H4 (cell line): ENCODE measurements at regions not wholly inside any gene's neighbourhood (a gene's known extent, or its start where the extent isn't known, plus 50 kb on each side); places are given as distances from the start of the nearest gene placed in this dataset.

Source experiments
- DNase-seq: peaks from one replicate; pipeline ENCODE4 v3.0.0-alpha.2; 2015; ENCODE audit warnings: low spot score

DNA sequence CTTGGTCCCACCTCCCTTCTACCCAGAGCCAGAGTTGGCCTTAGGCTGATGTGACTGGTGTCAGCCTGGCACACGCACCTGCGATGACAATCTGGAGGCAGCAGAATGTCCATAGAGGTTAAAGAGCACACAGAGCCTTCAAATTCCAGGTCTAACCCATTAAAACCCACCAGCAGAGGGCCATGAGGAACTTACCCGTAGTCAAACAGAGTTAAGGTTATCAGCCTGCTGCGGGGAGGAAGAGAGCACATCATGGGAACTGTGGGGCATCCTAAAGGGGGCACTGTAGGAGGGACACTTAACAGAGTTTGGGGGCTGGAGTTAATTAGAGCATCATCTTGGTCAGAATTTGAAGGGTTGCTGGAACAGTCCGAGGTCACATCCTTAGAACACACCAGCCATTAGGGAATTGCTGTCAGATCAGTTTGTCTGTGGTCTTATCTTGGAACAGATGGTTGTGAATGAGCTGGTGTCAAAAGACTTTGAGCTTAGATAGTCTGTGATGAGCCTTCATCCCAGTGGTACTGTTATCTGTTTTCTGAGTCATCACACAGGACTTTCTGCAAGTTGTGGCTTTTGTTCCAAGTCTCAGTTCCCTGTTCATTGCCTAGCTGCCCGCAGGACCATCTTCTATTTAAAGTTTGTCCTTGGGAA, 248.6 kb downstream of the LOXHD1 start:
- no peak for DNase-seq

DNA sequence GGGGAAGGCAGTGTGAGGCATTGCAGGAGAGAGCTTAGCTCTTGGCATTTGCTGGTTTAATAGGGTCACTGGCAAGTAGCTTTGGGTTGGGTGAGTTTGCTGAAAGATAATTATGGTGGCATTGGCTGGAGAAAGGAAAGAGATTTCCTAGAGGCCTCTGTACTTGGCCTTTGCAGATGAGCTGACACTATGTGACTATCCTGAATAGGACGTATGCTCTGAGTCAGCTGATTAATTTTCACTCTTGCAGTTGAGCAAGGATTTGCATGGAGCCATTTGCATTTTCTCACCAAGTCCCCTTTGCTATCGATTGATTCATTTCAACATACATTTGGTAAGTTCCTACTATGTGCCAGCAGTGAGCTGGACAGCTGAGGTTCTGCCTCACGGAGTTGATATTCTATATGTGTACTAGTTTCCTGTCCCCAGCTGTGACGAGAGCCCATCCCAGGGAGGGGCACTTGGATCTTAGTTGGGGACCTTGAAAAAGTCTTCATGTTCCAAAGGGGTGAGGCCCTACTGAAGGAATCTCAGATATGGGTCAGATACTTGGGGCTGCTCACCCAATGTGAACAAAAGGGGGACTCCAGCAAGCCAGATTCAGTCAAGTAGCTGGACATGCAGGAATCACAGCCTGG, 245.7 kb downstream of the LOXHD1 start:
- no peak for DNase-seq

DNA sequence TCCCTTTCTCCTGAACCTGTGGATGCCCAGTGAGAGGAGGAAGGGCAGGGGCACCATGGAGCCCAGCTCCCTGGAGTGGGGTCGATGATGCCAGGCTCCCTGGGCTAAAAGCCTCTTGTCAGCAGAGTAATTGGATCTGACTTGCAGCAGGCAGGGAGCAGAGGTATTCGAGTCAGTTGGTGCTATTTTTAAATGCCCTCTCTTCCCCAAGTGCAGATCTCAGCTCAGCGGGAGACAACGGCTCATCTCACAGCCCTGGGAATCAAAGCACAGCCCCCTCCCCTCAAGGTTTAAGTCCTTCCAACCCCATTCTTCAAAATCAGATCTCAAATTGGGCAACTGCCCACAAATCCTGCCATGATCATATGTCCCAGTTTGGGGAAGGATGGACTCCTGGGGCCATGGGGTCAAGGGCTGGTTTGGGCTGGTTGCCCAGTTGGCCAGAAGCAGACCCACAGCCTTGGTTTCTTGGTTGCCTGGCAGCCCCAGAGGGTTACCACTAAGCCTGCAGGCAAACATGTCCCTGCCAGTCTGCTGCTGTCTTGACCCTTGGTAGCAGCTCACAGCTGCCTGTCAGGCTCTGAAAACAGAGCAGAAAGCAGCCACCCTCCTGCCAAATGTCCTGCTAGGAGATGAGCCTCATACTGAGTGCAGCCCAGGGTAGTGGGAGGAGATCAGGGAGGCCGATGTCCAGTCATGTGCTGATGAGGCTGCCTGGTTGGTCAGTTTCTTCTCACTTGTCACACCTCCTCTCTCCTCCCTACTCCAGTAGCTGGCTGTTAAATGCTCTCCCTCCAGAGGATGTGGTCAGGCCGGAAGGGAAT, 244.9 kb downstream of the LOXHD1 start:
- DNase-seq: peak; percentile 43

DNA sequence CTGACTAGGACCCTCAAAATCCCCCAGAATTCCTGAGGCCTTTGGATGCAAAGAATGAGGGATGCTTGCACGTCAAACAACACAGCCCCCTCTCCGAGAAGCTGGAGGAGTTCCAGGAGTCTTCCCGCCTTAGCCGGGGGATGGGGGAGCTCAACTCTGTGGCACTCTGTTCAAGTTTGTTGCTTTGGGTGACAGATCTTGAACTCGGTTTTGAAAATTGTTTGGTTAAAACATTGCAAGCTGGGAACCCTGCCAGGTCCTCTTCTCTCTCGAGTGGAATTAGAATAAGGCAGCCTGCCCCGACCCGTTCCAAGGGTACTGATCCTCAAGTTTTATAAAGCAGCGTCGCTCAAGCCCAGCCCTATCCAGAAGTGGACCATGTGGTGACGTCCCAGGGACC, 244.1 kb downstream of the LOXHD1 start:
- no peak for DNase-seq

DNA sequence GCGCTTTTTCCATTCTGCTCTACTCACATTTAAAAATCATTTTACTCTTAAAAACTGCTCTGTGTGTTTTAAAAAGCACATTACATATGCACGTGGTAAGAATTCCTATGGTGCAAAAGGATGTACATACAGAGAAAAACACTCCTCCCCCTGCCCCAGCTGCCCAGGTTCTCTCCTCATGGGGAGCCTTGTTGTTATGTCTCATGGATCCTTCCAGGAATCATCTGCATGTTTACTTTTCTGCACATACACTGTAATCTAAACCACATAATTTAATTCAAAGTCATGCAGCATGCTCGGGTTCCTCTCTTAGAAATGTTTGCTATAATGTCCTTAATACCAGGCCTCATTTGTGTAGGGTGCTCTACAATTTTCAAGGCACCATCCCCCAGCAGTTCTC, 243.3 kb downstream of the LOXHD1 start:
- DNase-seq: no peak

DNA sequence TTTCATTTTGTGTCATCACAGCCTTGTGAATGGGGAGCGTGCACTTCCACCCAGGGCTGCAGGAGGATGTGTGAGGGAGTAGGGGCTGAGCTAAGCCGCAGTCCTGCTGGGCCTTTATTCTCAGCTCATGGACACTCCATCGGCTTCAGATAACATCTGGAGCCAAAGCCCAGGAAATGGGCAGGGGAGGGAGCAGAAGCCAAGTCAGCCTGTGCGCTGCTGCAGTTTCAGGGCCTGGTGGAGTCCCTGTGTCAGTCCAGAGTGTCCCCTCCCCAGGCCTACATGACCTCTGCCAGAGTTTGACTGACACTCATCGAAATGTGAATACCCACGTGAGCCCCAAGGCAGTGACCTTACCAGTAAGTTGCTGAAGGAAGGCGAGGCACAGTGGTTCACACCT, 242.2 kb downstream of the LOXHD1 start:
- DNase-seq: no peak

DNA sequence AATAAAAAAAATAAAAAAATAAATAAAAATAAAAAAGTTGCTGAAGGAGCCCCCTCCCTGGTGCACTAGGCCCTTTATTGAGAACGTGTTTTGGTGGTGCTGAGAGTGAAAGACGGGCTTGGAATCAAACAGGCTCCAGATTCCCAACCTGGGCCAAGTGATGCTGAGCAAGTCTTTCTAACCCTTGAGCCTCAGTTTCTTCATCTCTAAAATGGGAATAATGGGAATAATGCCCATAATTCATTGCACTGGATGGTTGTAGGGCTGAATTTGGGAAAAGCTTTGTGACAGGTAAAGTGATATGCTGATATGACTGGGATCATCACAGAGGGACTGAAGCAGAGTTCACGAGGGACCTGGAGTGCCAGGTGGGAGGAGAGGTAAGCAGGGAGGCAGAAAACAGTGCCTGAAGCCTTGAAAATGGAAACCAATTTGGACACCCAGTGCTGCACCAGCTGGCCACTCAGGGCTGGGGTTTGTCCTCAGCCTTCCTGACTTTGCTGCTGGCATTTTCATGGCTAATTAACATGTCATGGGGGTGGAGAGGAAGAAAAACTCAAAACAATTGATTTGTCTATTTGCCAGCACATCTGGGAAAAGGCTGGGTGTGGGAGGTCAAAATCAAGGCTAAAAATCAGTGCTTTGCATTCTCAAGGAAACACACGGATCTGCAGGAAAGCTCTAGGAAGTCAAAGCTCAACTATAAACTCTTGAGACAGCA, 241.3 kb downstream of the LOXHD1 start:
- no peak for DNase-seq

DNA sequence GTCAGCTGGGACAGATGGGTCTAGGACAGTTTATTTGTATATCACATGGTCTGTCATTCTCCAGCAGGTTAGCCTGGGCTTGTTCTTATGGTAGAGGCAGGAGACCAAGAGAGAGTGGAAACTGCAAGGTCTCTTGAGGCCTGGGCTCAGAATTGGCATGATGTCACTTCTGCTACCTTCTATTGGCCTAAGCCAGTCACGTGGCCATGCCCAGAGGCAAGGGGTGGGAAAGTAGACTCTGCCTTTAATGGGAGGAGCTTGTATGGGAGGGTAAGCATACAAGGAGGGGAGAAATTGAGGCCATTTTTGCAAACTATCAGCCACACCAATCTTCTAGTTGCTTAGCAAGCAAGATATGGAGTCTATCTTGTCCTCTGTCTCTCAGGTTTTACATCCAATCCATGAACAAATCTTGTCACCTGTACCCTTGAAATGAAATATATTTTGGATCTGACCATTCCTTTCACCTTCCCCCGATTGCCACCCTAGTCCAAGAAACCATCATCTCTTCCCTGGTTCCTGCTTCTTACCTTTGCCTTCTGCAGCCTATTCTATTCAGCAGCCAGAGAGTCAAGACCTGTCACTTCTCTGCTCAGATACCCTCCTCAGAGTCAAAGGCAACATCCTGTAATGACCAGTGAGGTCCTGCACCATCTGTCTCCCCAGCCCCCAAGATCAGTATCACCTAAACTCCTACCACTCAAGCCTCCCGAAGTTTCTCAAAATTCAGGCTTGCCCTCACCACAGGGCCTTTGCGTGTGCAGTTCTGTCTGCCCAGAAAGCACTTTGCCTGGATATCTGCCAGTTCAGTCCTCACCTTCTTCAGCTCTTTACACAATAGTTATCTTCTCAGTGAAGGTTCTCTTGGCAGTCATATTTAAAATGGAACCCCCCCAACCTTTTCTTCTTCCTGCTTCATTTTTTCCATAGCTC, 240.0 kb downstream of the LOXHD1 start:
- no peak for DNase-seq

DNA sequence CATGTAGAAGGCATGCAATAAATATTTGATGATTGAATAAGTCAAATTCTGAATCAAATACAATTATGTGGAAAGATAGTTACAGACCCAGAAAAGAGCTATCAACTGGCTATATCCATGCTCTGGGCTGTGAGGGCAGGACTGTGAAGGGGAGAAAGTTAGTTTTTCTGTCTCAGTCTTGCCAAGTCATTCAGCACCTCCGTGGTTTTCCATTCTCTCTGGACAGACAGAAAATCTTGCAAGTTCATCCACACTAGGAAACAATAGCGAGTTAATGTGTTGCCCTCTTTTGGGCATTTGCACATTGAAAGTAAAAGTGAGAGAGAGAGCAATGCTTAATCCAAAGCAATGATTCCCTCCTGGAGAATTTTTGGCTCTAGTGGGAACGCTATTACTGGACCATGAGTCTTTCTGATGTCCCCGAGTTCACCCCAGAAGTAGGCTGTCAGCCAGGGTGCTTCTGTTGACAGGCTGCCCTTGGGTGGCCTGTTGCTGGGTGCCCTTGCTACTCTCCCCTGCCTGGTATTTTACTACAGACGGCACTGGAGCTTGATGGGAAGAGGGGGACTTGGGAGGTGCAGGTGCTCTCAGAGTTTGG, 238.3 kb downstream of the LOXHD1 start:
- no peak for DNase-seq

DNA sequence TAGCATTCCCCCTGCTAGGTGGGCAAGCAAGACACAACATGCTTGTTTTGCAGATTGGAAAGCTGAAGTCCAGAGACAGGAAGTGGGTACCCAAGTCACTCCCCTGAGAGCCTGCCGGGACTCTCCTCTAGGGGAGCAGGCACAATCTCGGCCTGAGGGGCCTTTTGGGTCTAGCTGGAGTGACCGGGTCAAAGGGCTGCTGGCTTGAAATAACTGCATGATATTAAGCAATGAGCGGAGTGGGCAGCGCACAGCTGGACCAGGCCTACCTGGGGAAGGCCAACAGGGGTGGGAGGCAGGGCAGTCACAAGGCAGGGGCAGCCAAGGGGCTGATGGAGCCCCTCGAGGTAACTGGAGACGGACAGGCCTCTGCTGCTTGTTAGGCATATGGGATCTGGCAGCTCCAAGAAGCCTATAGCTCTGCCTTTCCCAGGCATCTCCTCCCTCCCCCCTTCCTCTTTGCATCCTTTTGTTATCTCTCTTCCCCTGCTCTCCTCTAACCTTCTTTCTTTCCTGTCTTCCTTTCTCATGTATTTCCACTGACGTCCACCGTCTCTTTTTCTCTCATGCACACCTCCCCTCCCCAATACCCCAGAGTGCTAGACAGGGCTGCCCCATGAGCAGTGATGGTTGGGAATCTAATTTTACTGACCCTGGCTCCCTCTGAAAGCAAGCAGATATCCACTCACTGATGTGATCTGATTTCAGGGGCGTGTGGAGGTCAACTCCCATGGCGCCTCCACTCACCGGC, 237.5 kb downstream of the LOXHD1 start:
- no peak for DNase-seq

DNA sequence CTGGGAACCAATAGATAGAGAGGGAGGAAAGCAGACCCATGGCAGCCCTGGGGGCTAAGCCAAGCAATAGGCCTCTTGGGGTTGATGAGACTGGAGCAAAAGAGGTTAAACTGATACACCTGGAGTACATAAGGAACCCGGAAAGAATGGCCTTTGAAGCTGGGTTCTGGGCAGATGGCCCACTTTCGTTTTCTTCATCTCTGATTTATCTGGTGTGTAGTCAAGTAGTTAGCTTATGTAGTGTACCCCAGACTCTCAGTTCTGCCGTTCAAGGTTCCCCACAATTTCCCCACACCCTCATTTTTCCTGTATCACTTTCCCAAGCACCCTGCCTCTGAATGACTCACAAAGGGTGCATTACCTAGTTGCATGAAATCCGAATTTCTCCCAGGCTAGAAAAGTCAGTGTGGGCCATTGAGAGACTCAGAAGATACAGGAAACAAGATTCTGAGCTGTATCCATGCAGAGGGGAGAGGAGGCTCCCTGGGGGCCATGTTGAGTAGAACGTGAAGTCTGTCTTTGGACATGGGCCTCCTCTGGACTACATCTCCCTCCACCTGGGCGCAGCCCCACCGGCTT, 235.0 kb downstream of the LOXHD1 start:
- DNase-seq: no peak

DNA sequence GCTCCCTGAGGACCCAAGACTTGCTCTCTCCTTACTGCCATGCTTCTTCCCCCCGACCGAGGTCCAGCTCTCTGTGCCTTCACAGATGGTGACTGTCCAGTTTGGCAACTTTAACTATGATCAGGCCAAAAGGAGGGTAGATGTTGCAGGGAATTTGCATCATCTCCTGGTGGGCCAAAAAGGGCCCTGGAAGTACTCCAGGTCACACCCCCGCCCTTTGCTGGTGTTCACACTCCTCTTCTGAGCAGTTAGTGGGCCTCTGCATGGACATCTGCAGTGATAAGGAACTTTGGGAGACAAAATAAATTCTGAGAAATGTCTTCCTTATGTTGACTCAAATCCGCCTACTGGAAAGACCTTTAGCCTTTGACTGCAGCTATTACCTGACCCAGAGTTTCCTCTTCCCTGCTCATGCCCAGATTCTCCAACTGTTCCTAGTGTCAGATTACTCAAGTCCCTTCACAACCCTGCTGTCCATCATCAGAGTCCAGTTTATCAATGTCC, 234.4 kb downstream of the LOXHD1 start:
- no peak for DNase-seq

DNA sequence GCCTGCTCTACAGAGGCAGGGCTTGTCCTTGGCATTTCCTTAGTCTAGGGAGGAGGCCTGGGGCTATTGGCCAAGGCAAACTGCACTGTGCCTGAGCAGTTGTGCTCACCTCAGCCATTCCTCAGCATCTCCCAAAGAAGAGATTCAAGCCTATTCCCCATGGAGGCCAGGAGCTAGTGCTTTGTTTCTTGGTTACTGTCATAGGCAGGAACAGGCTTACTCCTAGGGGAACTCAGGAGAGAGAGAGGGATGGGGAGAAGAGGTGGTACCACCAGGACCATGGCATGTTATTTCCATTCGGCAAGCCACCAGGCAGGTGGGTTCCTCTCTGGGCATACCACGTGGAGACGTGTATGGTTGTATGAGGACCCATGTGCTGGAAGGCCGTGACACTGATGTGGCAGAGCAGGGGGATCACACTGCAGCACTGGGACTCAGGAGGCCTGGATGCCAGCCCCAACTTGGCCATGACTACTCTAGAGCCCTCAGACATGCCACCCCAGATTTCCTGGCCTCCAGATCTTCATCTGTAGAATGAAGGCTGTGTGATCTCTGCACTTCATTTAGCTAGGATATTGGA, 233.7 kb downstream of the LOXHD1 start:
- DNase-seq: no peak

DNA sequence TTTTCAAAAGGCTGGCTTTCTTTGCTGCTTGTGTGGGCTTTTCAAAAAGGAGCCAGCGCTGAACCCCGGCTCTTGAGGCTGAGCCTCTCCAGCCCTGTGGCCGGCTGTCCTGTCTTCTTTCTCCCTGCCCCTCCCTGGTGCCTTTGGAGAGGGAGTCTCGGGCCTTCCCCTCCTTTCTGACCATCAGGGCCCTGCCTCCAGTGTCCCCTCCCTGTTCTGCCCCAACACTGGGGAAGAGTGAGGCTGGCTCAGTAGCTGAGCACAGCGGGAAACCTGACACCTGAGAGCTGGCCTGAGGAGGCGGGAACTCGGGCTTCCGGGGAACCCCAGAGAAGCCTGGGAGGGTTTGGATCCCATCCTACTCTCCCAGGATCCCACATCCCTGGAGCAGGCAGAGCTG, 232.1 kb downstream of the LOXHD1 start:
- DNase-seq: peak; percentile 29

DNA sequence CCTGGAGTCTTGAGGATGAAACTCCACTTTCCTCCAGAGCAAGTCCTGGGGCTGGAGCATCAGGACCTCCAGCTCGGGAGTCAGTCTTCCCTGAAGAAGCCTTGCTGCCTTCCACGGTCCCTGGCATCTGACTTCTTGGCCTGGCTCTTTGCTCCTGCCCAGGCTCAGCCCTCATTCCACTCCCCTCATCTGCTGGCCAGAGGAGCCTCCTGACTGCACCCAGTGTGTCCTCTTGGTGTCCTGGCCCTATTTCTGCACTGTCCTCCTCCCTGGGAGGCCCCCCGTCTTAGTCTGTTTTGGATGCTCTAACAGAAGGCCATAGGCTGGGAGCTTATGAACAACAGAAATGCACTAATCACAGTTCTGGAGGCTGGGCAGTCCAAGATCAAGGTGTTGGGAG, 231.5 kb downstream of the LOXHD1 start:
- DNase-seq: no peak

DNA sequence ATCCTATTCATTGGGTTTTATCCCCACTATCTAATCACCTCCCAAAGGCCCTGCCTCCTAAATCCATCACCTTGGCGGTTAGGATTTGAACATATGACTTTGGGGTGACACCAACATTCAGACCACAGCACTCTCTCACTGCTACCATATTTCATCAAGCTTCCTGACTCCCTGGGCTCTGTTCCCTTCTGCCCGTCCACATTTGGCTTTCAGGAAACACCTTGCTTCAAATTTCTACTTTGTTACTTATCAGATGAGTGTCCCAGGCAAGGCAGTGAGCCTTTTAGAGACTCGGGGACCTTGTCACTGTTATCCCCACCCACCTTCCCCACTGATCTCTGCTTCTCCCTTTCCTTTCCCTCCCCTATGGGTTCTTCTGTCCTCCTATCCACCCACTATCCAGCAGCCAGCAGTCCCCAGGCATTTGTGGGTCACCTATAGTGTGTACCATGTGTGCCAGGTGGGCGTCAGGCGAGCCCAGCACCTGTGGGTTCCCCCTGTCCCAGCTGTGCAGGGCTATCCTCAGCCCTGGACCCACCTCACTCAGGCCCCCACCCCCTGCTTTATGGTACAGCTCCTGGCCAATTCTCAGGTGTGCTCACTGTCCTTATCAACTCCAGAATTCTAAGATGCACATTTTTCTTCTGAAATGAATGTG, 230.9 kb downstream of the LOXHD1 start:
- no peak for DNase-seq

DNA sequence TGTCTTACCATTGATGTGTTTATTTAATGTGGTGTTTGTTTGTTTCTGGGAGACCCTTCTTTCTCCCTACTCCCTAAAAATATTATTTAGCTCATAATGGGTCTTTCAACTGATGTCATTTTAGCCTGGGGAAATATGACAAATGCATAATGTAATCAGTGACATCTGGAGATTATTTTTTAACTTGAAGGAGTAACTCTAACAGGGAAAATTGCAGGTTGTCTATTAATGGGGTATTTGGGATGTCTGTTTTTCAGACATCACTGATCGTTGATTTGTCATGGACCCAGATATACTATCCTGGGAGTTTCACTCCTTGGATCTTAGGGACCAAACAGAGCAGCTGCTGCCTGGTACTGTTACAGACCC, 230.4 kb downstream of the LOXHD1 start:
- DNase-seq: no peak
